GM12878 (cell line): ENCODE measurements at regions not wholly inside any gene's neighbourhood (a gene's known extent, or its start where the extent isn't known, plus 50 kb on each side); places are given as distances from the start of the nearest gene placed in this dataset.

ENCODE experiments used
- CEBPB ChIP-seq, 2 experiments: fragments of 150-350 bp in 1 of 2; IDR thresholded peaks; 2 replicates each; pipeline ENCODE4 v1.6.1; 2012 to 2014; ENCODE audit warnings: low read depth in 2 of 2, low read length in 2 of 2, borderline replicate concordance in 1 of 2, inconsistent platforms in 1 of 2
- CTCF ChIP-seq, 3 experiments: IDR thresholded peaks in 2 of 3; conservative IDR thresholded peaks in 1 of 3; 2 replicates each; pipeline ENCODE4 v1.5.1; 2011; ENCODE audit warnings: low read depth in 3 of 3, low read length in 3 of 3, mild to moderate bottlenecking in 3 of 3, control low read depth in 2 of 3, moderate library complexity in 2 of 3, inconsistent platforms in 1 of 3, mixed read lengths in 1 of 3; ENCODE audit not compliant: control insufficient read depth in 2 of 3, insufficient read depth in 1 of 3; ENCODE audit errors: extremely low read depth in 1 of 3
- LARP7 ChIP-seq: fragments of 450-650 bp; IDR thresholded peaks from 2 replicates; pipeline ENCODE4 v1.6.1; 2017; ENCODE audit warnings: mild to moderate bottlenecking
- POLR2AphosphoS5 ChIP-seq: IDR thresholded peaks from 2 replicates; pipeline ENCODE4 v1.6.1; 2011; ENCODE audit warnings: mild to moderate bottlenecking, low read length, inconsistent platforms

- TF ChIP-seq LARP7 (no peak), CTCF (IDR thresholded peaks at IDR 0.05 in 2 of 3, conservative IDR thresholded peaks at IDR 0.05 in 1 of 3; ENCODE audit: control insufficient read depth in 2 of 3, extremely low read depth in 1 of 3, insufficient read depth in 1 of 3, low read depth in 3 of 3, low read length in 3 of 3) (no peak), CEBPB (IDR thresholded peaks at IDR 0.05; ENCODE audit: borderline replicate concordance in 1 of 2, low read depth in 2 of 2, low read length in 2 of 2) (no peak), POLR2AphosphoS5 (no peak)
These were observed 266.7 kb upstream of the CRY1 start for GRCh38 chr12:107360033-107360432.
